GM23338 (cell line): ENCODE measurements at regions not wholly inside any gene's neighbourhood (a gene's known extent, or its start where the extent isn't known, plus 50 kb on each side); places are given as distances from the start of the nearest gene placed in this dataset.

Experiments
- ATAC-seq: fragments of 200-7000 bp; cut with Tn5 transposase; 3 replicates; pipeline ENCODE4 v1.9.1; 2020
- DNase-seq: peaks from one replicate; pipeline ENCODE4 v3.0.0-alpha.2; 2015; ENCODE audit warnings: low spot score
- H2AFZ ChIP-seq: fragments of 200-600 bp; sonication (generic); 2 replicates; pipeline ENCODE4 v1.8.0; 2016; ENCODE audit warnings: antibody characterized with exemption, mild to moderate bottlenecking, moderate library complexity
- H3F3A ChIP-seq: fragments of 200-600 bp; sonication (generic); replicated peaks from 2 replicates; pipeline ENCODE4 v1.8.0; 2017; ENCODE audit warnings: antibody characterized with exemption, mixed run types, low read depth
- H3K27ac ChIP-seq: fragments of 200-600 bp; sonication (generic); 2 replicates; pipeline ENCODE4 v1.6.1; 2016; ENCODE audit warnings: low read depth
- H3K27me3 ChIP-seq: fragments of 200-600 bp; sonication (generic); 2 replicates; pipeline ENCODE4 v1.8.0; 2016; ENCODE audit warnings: mild to moderate bottlenecking, mixed run types, moderate library complexity; ENCODE audit not compliant: insufficient read depth
- H3K36me3 ChIP-seq: fragments of 200-600 bp; sonication (generic); 2 replicates; pipeline ENCODE4 v1.8.0; 2016; ENCODE audit warnings: mild to moderate bottlenecking; ENCODE audit not compliant: insufficient read depth
- H3K4me1 ChIP-seq: fragments of 200-600 bp; sonication (generic); 2 replicates; pipeline ENCODE4 v1.8.0; 2016; ENCODE audit warnings: mild to moderate bottlenecking, moderate library complexity; ENCODE audit not compliant: insufficient read depth
- H3K4me2 ChIP-seq: fragments of 200-600 bp; sonication (generic); 2 replicates; pipeline ENCODE4 v1.7.1; 2017; ENCODE audit warnings: mixed run types
- H3K4me3 ChIP-seq: fragments of 200-600 bp; sonication (generic); 2 replicates; pipeline ENCODE4 v1.6.1; 2016; ENCODE audit warnings: mixed run types
- H3K79me2 ChIP-seq: fragments of 200-600 bp; sonication (generic); replicated peaks from 2 replicates; pipeline ENCODE4 v1.8.0; 2017; ENCODE audit warnings: mild to moderate bottlenecking; ENCODE audit not compliant: insufficient read depth
- H3K9me2 ChIP-seq: fragments of 200-600 bp; sonication (generic); 2 replicates; pipeline ENCODE4 v1.8.0; 2017; ENCODE audit not compliant: insufficient read depth
- H4K20me1 ChIP-seq: fragments of 200-600 bp; sonication (generic); replicated peaks from 2 replicates; pipeline ENCODE4 v1.8.0; 2017; ENCODE audit warnings: mild to moderate bottlenecking; ENCODE audit not compliant: insufficient read depth
- H3K27ac Mint-ChIP-seq: 2 replicates; pipeline ENCODE4 v1.8.0; 2020; ENCODE audit warnings: inconsistent platforms, mild to moderate bottlenecking, moderate library complexity, mixed read lengths
- H3K27me3 Mint-ChIP-seq: 3 replicates; pipeline ENCODE4 v1.8.0; 2022; ENCODE audit warnings: low read depth, mild to moderate bottlenecking, moderate library complexity, mixed read lengths, inconsistent platforms; ENCODE audit not compliant: insufficient read depth, poor library complexity
- H3K36me3 Mint-ChIP-seq: 3 replicates; pipeline ENCODE4 v1.8.0; 2021; ENCODE audit warnings: low read depth, mild to moderate bottlenecking, inconsistent platforms, moderate library complexity, mixed read lengths
- H3K4me1 Mint-ChIP-seq: 3 replicates; pipeline ENCODE4 v1.8.0; 2020; ENCODE audit warnings: mild to moderate bottlenecking, inconsistent platforms, mixed read lengths
- H3K4me3 Mint-ChIP-seq: 3 replicates; pipeline ENCODE4 v1.8.0; 2021; ENCODE audit warnings: moderate library complexity, mild to moderate bottlenecking, inconsistent platforms, mixed read lengths
- H3K9me3 Mint-ChIP-seq: 3 replicates; pipeline ENCODE4 v1.8.0; 2020; ENCODE audit warnings: moderate library complexity, mild to moderate bottlenecking, inconsistent platforms, mixed read lengths
- EZH2 ChIP-seq: fragments of 200-600 bp; sonication (generic); IDR thresholded peaks from one replicate; pipeline ENCODE4 v1.8.0; 2017; ENCODE audit warnings: antibody characterized with exemption, mild to moderate bottlenecking, low read depth; ENCODE audit not compliant: unreplicated experiment
- EZH2phosphoT487 ChIP-seq: fragments of 200-600 bp; sonication (generic); IDR thresholded peaks from one replicate; pipeline ENCODE4 v1.8.1; 2018; ENCODE audit warnings: antibody characterized with exemption; ENCODE audit not compliant: unreplicated experiment
- ZNF331 ChIP-seq: fragments of 250-450 bp; sonication (Bioruptor Pico); IDR thresholded peaks from 2 replicates; pipeline ENCODE4 v1.5.0; 2020; ENCODE audit warnings: low read depth, mild to moderate bottlenecking, moderate library complexity
- TF ChIP-seq, protein P1 (sequence below): fragments of 250-450 bp; sonication (Bioruptor Pico); IDR thresholded peaks from 2 replicates; pipeline ENCODE4 v1.5.0; 2020; ENCODE audit warnings: mild to moderate bottlenecking, moderate library complexity
- TF ChIP-seq, protein P2 (sequence below): IDR thresholded peaks from one replicate; pipeline ENCODE4 v1.6.1; 2018; ENCODE audit warnings: antibody characterized with exemption; ENCODE audit not compliant: unreplicated experiment

DNA sequence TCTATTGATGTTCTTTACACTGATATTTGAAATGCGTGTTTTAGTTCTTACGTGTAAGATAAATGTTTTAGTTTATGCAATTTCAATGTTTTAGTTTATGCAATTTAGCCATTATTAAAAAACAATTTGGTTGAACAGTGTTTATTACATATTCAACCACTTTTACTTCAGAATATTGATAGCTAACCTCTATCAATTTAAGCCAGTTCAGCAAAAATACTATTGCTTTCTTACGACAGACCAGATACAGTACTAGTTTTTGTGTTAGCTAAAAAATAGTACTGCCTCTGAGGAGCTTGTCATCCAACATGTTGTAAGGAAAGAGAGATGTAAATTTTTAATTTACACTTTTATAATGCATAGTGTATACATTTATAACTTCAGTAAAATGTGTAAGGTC is 361.7 kb upstream of the FAT1 start:
- DNase-seq, result no peak
- peaks cover 2% of the 10 kb centered on the region for H3K27me3 Mint-ChIP-seq
- TF ChIP-seq, protein P1, sequence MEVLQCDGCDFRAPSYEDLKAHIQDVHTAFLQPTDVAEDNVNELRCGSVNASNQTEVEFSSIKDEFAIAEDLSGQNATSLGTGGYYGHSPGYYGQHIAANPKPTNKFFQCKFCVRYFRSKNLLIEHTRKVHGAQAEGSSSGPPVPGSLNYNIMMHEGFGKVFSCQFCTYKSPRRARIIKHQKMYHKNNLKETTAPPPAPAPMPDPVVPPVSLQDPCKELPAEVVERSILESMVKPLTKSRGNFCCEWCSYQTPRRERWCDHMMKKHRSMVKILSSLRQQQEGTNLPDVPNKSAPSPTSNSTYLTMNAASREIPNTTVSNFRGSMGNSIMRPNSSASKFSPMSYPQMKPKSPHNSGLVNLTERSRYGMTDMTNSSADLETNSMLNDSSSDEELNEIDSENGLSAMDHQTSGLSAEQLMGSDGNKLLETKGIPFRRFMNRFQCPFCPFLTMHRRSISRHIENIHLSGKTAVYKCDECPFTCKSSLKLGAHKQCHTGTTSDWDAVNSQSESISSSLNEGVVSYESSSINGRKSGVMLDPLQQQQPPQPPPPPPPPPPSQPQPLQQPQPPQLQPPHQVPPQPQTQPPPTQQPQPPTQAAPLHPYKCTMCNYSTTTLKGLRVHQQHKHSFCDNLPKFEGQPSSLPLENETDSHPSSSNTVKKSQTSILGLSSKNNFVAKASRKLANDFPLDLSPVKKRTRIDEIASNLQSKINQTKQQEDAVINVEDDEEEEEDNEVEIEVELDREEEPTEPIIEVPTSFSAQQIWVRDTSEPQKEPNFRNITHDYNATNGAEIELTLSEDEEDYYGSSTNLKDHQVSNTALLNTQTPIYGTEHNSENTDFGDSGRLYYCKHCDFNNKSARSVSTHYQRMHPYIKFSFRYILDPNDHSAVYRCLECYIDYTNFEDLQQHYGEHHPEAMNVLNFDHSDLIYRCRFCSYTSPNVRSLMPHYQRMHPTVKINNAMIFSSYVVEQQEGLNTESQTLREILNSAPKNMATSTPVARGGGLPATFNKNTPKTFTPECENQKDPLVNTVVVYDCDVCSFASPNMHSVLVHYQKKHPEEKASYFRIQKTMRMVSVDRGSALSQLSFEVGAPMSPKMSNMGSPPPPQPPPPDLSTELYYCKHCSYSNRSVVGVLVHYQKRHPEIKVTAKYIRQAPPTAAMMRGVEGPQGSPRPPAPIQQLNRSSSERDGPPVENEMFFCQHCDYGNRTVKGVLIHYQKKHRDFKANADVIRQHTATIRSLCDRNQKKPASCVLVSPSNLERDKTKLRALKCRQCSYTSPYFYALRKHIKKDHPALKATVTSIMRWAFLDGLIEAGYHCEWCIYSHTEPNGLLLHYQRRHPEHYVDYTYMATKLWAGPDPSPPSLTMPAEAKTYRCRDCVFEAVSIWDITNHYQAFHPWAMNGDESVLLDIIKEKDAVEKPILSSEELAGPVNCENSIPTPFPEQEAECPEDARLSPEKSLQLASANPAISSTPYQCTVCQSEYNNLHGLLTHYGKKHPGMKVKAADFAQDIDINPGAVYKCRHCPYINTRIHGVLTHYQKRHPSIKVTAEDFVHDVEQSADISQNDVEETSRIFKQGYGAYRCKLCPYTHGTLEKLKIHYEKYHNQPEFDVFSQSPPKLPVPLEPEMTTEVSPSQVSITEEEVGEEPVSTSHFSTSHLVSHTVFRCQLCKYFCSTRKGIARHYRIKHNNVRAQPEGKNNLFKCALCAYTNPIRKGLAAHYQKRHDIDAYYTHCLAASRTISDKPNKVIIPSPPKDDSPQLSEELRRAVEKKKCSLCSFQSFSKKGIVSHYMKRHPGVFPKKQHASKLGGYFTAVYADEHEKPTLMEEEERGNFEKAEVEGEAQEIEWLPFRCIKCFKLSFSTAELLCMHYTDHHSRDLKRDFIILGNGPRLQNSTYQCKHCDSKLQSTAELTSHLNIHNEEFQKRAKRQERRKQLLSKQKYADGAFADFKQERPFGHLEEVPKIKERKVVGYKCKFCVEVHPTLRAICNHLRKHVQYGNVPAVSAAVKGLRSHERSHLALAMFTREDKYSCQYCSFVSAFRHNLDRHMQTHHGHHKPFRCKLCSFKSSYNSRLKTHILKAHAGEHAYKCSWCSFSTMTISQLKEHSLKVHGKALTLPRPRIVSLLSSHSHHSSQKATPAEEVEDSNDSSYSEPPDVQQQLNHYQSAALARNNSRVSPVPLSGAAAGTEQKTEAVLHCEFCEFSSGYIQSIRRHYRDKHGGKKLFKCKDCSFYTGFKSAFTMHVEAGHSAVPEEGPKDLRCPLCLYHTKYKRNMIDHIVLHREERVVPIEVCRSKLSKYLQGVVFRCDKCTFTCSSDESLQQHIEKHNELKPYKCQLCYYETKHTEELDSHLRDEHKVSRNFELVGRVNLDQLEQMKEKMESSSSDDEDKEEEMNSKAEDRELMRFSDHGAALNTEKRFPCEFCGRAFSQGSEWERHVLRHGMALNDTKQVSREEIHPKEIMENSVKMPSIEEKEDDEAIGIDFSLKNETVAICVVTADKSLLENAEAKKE, result no peak
- no peak for TF ChIP-seq EZH2
- no peak overlapping the region for H3K27ac Mint-ChIP-seq
- Histone ChIP-seq H3K79me2 (no peaks in the 10 kb centered on the region), H3K36me3 (no peaks in the 10 kb centered on the region), H3K4me2 (no peak overlapping the region), H2AFZ (no peak overlapping the region), H3K4me3 (no peak overlapping the region), H3F3A (no peaks in the 10 kb centered on the region), H3K27ac (no peak overlapping the region), H4K20me1 (no peaks in the 10 kb centered on the region), H3K4me1 (peaks cover 12% of the 10 kb centered on the region), H3K9me2 (no peaks in the 10 kb centered on the region), H3K27me3 (no peaks in the 10 kb centered on the region)
- no peak overlapping the region for H3K4me3 Mint-ChIP-seq
- ATAC-seq, result no peak
- H3K36me3 Mint-ChIP-seq, result no peaks in the 10 kb centered on the region
- no peaks in the 10 kb centered on the region for H3K9me3 Mint-ChIP-seq
- peaks cover 11% of the 10 kb centered on the region for H3K4me1 Mint-ChIP-seq

DNA sequence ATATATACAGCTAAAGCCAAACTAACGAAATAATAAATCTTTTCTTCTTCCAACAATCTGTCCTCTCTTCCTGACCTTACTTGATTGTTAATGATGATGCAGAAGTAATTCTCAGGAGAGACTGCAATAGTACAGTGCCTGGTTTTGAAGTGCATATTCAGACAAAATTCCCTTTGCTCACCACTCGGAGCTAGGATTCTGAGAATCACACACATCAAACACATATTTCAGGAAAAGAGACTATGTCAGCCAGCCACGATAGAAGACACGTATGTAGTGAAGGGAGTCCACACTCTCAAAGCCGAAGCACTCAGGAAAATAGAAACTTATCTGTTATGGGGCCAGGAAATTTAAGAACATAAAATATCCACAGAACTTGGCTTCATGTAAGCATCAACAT is 362.5 kb upstream of the FAT1 start:
- ATAC-seq, result no peak
- no peaks in the 10 kb centered on the region for H3K36me3 Mint-ChIP-seq
- no peaks in the 10 kb centered on the region for H3K9me3 Mint-ChIP-seq
- TF ChIP-seq, protein P2, sequence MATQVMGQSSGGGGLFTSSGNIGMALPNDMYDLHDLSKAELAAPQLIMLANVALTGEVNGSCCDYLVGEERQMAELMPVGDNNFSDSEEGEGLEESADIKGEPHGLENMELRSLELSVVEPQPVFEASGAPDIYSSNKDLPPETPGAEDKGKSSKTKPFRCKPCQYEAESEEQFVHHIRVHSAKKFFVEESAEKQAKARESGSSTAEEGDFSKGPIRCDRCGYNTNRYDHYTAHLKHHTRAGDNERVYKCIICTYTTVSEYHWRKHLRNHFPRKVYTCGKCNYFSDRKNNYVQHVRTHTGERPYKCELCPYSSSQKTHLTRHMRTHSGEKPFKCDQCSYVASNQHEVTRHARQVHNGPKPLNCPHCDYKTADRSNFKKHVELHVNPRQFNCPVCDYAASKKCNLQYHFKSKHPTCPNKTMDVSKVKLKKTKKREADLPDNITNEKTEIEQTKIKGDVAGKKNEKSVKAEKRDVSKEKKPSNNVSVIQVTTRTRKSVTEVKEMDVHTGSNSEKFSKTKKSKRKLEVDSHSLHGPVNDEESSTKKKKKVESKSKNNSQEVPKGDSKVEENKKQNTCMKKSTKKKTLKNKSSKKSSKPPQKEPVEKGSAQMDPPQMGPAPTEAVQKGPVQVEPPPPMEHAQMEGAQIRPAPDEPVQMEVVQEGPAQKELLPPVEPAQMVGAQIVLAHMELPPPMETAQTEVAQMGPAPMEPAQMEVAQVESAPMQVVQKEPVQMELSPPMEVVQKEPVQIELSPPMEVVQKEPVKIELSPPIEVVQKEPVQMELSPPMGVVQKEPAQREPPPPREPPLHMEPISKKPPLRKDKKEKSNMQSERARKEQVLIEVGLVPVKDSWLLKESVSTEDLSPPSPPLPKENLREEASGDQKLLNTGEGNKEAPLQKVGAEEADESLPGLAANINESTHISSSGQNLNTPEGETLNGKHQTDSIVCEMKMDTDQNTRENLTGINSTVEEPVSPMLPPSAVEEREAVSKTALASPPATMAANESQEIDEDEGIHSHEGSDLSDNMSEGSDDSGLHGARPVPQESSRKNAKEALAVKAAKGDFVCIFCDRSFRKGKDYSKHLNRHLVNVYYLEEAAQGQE, result no peak
- TF ChIP-seq EZH2phosphoT487, result no peak
- no peak for TF ChIP-seq ZNF331

More for the DNA sequence above, 362.5 kb upstream of the FAT1 start:
- no peaks in the 10 kb centered on the region for H3K27me3 ChIP-seq
- no peak overlapping the region for H3K27ac ChIP-seq
- Mint-ChIP-seq H3K27me3 (peaks cover 2% of the 10 kb centered on the region), H3K4me1 (peaks cover 11% of the 10 kb centered on the region), H3K4me3 (no peak overlapping the region), H3K27ac (no peak overlapping the region)
- H3K79me2 ChIP-seq, result no peaks in the 10 kb centered on the region
- no peak overlapping the region for H3K4me2 ChIP-seq
- no peaks in the 10 kb centered on the region for H4K20me1 ChIP-seq
- no peak overlapping the region for H3K4me3 ChIP-seq
- no peak for DNase-seq
- H3K36me3 ChIP-seq, result no peaks in the 10 kb centered on the region
- peaks cover 12% of the 10 kb centered on the region for H3K4me1 ChIP-seq
- H3F3A ChIP-seq, result no peaks in the 10 kb centered on the region
- no peak overlapping the region for H2AFZ ChIP-seq
- H3K9me2 ChIP-seq, result no peaks in the 10 kb centered on the region
